ENCODE measurements at regions not wholly inside any gene's neighbourhood (a gene's known extent, or its start where the extent isn't known, plus 50 kb on each side); places are given as distances from the start of the nearest gene placed in this dataset.

DNA sequence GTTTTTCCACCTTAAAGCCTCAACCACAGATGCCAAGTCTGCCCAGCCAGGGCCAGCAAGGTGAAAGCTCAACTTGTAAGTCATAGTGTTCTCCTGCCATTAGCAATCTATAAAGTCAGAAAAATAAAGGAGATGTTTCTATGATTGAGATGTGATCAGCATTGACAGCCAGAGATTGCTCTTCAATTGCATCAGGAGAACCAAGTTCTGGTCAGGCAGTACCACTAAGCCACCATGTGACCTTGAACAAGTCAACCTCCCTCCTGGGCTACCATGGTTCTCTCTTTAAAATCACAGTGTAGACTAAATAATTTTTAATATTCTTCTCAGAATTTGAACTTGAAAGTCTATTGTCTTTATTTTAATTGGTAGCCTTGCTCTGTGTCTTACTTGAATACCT, 220.3 kb upstream of the HES1 start:
- TF ChIP-seq, protein P1, sequence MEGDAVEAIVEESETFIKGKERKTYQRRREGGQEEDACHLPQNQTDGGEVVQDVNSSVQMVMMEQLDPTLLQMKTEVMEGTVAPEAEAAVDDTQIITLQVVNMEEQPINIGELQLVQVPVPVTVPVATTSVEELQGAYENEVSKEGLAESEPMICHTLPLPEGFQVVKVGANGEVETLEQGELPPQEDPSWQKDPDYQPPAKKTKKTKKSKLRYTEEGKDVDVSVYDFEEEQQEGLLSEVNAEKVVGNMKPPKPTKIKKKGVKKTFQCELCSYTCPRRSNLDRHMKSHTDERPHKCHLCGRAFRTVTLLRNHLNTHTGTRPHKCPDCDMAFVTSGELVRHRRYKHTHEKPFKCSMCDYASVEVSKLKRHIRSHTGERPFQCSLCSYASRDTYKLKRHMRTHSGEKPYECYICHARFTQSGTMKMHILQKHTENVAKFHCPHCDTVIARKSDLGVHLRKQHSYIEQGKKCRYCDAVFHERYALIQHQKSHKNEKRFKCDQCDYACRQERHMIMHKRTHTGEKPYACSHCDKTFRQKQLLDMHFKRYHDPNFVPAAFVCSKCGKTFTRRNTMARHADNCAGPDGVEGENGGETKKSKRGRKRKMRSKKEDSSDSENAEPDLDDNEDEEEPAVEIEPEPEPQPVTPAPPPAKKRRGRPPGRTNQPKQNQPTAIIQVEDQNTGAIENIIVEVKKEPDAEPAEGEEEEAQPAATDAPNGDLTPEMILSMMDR (IDR thresholded peaks at IDR 0.05): no peak
- TF ChIP-seq EP300 (IDR thresholded peaks at IDR 0.05) (no peak), POLR2A (IDR thresholded peaks at IDR 0.05) (no peak)
